ENCODE measurements at regions not wholly inside any gene's neighbourhood (a gene's known extent, or its start where the extent isn't known, plus 50 kb on each side); places are given as distances from the start of the nearest gene placed in this dataset.

- no peak for DNase-seq (ENCODE audit: low read depth)
- TF ChIP-seq CTCF (IDR thresholded peaks at IDR 0.05; ENCODE audit: control insufficient read depth, insufficient read depth, low read depth, low read length, missing control alignments), result no peak
- H3K4me3 ChIP-seq (ENCODE audit: control insufficient read depth, low read depth, low read length), result no peak overlapping the region
These were observed 138.0 kb upstream of the DNAH14 start for GRCh38 chr1:224791362-224791941.

GRCh38 chr1:224795591-224795990, 133.9 kb upstream of the DNAH14 start:
- no peak for TF ChIP-seq CTCF (IDR thresholded peaks at IDR 0.05; ENCODE audit: control insufficient read depth, insufficient read depth, low read depth, low read length, missing control alignments)
- no peak overlapping the region for H3K4me3 ChIP-seq (ENCODE audit: control insufficient read depth, low read depth, low read length)
- no peak for DNase-seq (ENCODE audit: low read depth)

GRCh38 chr1:224799083-224799482, 130.4 kb upstream of the DNAH14 start:
- DNase-seq (ENCODE audit: low read depth), result no peak
- no peak overlapping the region for H3K4me3 ChIP-seq (ENCODE audit: control insufficient read depth, low read depth, low read length)
- no peak for TF ChIP-seq CTCF (IDR thresholded peaks at IDR 0.05; ENCODE audit: control insufficient read depth, insufficient read depth, low read depth, low read length, missing control alignments)

- no peak for TF ChIP-seq CTCF (IDR thresholded peaks at IDR 0.05; ENCODE audit: control insufficient read depth, insufficient read depth, low read depth, low read length, missing control alignments)
- no peak overlapping the region for H3K4me3 ChIP-seq (ENCODE audit: control insufficient read depth, low read depth, low read length)
- no peak for DNase-seq (ENCODE audit: low read depth)
These were observed 128.9 kb upstream of the DNAH14 start for GRCh38 chr1:224800486-224801119.

GRCh38 chr1:224801844-224802490, 127.5 kb upstream of the DNAH14 start:
- no peak for DNase-seq (ENCODE audit: low read depth)
- TF ChIP-seq CTCF (IDR thresholded peaks at IDR 0.05; ENCODE audit: control insufficient read depth, insufficient read depth, low read depth, low read length, missing control alignments), result no peak
- no peak overlapping the region for H3K4me3 ChIP-seq (ENCODE audit: control insufficient read depth, low read depth, low read length)

- no peak overlapping the region for H3K4me3 ChIP-seq (ENCODE audit: control insufficient read depth, low read depth, low read length)
- DNase-seq (ENCODE audit: low read depth), result no peak
- TF ChIP-seq CTCF (IDR thresholded peaks at IDR 0.05; ENCODE audit: control insufficient read depth, insufficient read depth, low read depth, low read length, missing control alignments), result no peak
These were observed 126.9 kb upstream of the DNAH14 start for GRCh38 chr1:224802617-224803016.

Measured in AG09309 (cell line).